Mesenchymal stem cell (in vitro differentiated cells and primary cell): ENCODE measurements at regions not wholly inside any gene's neighbourhood (a gene's known extent, or its start where the extent isn't known, plus 50 kb on each side); places are given as distances from the start of the nearest gene placed in this dataset.

ENCODE experiments used
- DNase-seq: peaks from one replicate; pipeline ENCODE4 v3.0.0-alpha.2; 2013
- H2AFZ ChIP-seq: one replicate; pipeline ENCODE4 v1.6.1; 2013; ENCODE audit warnings: low read depth, mild to moderate bottlenecking, control low read depth, inconsistent platforms, low read length, moderate library complexity
- H2AK5ac ChIP-seq: 2 replicates; pipeline ENCODE4 v1.6.1; 2013; ENCODE audit warnings: low read length, moderate library complexity, mild to moderate bottlenecking, inconsistent platforms; ENCODE audit not compliant: severe bottlenecking
- H2BK120ac ChIP-seq: one replicate; pipeline ENCODE4 v1.6.1; 2013; ENCODE audit warnings: low read depth, mild to moderate bottlenecking, inconsistent platforms, low read length, moderate library complexity
- H2BK12ac ChIP-seq, 2 experiments: one replicate each; pipeline ENCODE4 v1.6.1; 2013; ENCODE audit warnings: inconsistent platforms in 2 of 2, low read length in 2 of 2, mild to moderate bottlenecking in 2 of 2, moderate library complexity in 2 of 2, control low read depth in 1 of 2
- H2BK15ac ChIP-seq: one replicate; pipeline ENCODE4 v1.6.1; 2013; ENCODE audit warnings: mild to moderate bottlenecking, low read depth, inconsistent platforms; ENCODE audit not compliant: poor library complexity, severe bottlenecking
- H2BK5ac ChIP-seq: 2 replicates; pipeline ENCODE4 v1.6.1; 2013; ENCODE audit warnings: low read depth, mild to moderate bottlenecking, low read length, control low read depth, inconsistent platforms; ENCODE audit not compliant: poor library complexity, severe bottlenecking
- H3K14ac ChIP-seq, 2 experiments: one replicate each; pipeline ENCODE4 v1.6.1; 2013; ENCODE audit warnings: inconsistent platforms in 2 of 2, low read length in 2 of 2, control low read depth in 1 of 2, mild to moderate bottlenecking in 1 of 2, moderate library complexity in 1 of 2
- H3K18ac ChIP-seq, 2 experiments: one replicate each; pipeline ENCODE4 v1.6.1; 2013; ENCODE audit warnings: inconsistent platforms in 2 of 2, low read length in 2 of 2, control low read depth in 1 of 2, low read depth in 1 of 2, mild to moderate bottlenecking in 1 of 2
- H3K23ac ChIP-seq, 2 experiments: one replicate each; pipeline ENCODE4 v1.6.1; 2013; ENCODE audit warnings: inconsistent platforms in 2 of 2, low read length in 2 of 2, mild to moderate bottlenecking in 2 of 2, moderate library complexity in 2 of 2, control low read depth in 1 of 2
- H3K27ac ChIP-seq: 2 replicates; pipeline ENCODE4 v1.5.1; 2013; ENCODE audit warnings: mild to moderate bottlenecking, moderate library complexity, low read length, control low read depth, inconsistent platforms; ENCODE audit not compliant: poor library complexity, severe bottlenecking
- H3K27me3 ChIP-seq, 2 experiments: 2 replicates each; pipeline versions ENCODE4 v1.6.1 to v1.7.0; 2013; ENCODE audit warnings: low read length in 2 of 2, mild to moderate bottlenecking in 2 of 2, moderate library complexity in 2 of 2, control low read depth in 1 of 2, inconsistent platforms in 1 of 2; ENCODE audit not compliant: control insufficient read depth in 1 of 2, insufficient read depth in 1 of 2
- H3K36me3 ChIP-seq, 2 experiments: 2 replicates each; pipeline versions ENCODE4 v1.6.1 to v1.7.0; 2013; ENCODE audit warnings: low read length in 2 of 2, control low read depth in 1 of 2, inconsistent platforms in 1 of 2, low read depth in 1 of 2, mild to moderate bottlenecking in 1 of 2; ENCODE audit not compliant: insufficient read depth in 2 of 2, control insufficient read depth in 1 of 2
- H3K4ac ChIP-seq, 2 experiments: one replicate each; pipeline ENCODE4 v1.6.1; 2013; ENCODE audit warnings: inconsistent platforms in 2 of 2, low read length in 2 of 2, mild to moderate bottlenecking in 2 of 2, moderate library complexity in 2 of 2, control low read depth in 1 of 2, low read depth in 1 of 2
- H3K4me1 ChIP-seq: 2 replicates; pipeline ENCODE4 v1.6.1; 2013; ENCODE audit warnings: low read depth, low read length, control low read depth; ENCODE audit not compliant: control insufficient read depth, insufficient read depth
- H3K4me2 ChIP-seq: 2 replicates; pipeline ENCODE4 v1.6.1; 2013; ENCODE audit warnings: low read length, mild to moderate bottlenecking, inconsistent platforms; ENCODE audit not compliant: poor library complexity, severe bottlenecking
- H3K4me3 ChIP-seq, 2 experiments: 2 replicates each; pipeline versions ENCODE4 v1.5.1 to v1.7.0; 2013; ENCODE audit warnings: low read length in 2 of 2, mild to moderate bottlenecking in 2 of 2, control low read depth in 1 of 2, low read depth in 1 of 2; ENCODE audit not compliant: insufficient read depth in 1 of 2
- H3K79me1 ChIP-seq: replicated peaks from 2 replicates; pipeline ENCODE4 v1.6.1; 2013; ENCODE audit warnings: mild to moderate bottlenecking, control low read depth, low read length, inconsistent platforms; ENCODE audit not compliant: poor library complexity, severe bottlenecking
- H3K9ac ChIP-seq: 2 replicates; pipeline ENCODE4 v1.7.0; 2013; ENCODE audit warnings: mild to moderate bottlenecking, low read length, moderate library complexity
- H3K9me3 ChIP-seq: 2 replicates; pipeline ENCODE4 v1.7.0; 2013; ENCODE audit warnings: mild to moderate bottlenecking, low read length; ENCODE audit not compliant: control insufficient read depth
- H4K8ac ChIP-seq: one replicate; pipeline ENCODE4 v1.6.1; 2013; ENCODE audit warnings: inconsistent platforms, mild to moderate bottlenecking, low read length, moderate library complexity
- H4K91ac ChIP-seq: one replicate; pipeline ENCODE4 v1.6.1; 2013; ENCODE audit warnings: mild to moderate bottlenecking, low read length, inconsistent platforms
- WGBS: methylation state at CpG from one replicate; pipeline ENCODE4 v1.1.7; 2013; ENCODE audit warnings: mixed read lengths; 5-methylcytosine and 5-hydroxymethylcytosine counted together

GRCh38 chr12:40164034-40164433, 58.2 kb upstream of the SLC2A13 start:
- Histone ChIP-seq H3K79me1 (no peaks in the 10 kb centered on the region), H3K9me3 (peaks cover 13% of the 10 kb centered on the region), H2BK15ac (no peak overlapping the region), H3K4me3 (no peak overlapping the region), H2AK5ac (no peak overlapping the region), H2BK12ac (no peak overlapping the region), H3K14ac (no peak overlapping the region), H3K18ac (no peak overlapping the region), H3K27ac (no peak overlapping the region), H3K4me1 (peaks cover 1% of the 10 kb centered on the region), H2BK120ac (no peak overlapping the region), H3K23ac (no peak overlapping the region), H3K4me2 (no peak overlapping the region), H3K4ac (no peak overlapping the region), H4K91ac (no peak overlapping the region), H3K27me3 (no peaks in the 10 kb centered on the region), H2AFZ (no peak overlapping the region), H2BK5ac (no peak overlapping the region), H3K36me3 (no peaks in the 10 kb centered on the region), H4K8ac (no peak overlapping the region), H3K9ac (no peak overlapping the region)
- no peak for DNase-seq
- WGBS = 54% methylated on average over 1 of the region's 1 CpG

DNA sequence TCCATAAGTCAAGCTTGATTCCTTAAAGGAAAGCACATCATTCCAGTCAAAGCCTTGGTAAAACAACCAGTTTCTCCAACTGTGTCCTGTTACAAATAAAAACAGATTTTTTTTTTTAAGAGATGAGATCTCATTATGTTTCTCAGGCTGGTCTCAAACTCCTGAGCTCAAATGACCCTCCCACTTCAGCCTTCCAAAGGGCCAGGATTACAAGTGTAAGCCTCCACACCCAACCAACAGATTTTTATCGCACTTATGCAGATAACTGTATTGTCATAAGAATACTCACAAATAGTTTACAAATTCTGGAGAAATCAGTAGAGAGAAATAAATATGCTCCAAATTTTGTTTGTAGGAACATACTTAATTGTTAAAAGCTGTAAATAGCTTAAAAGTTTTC, 56.2 kb upstream of the SLC2A13 start:
- Histone ChIP-seq H3K18ac (no peak overlapping the region), H3K27me3 (no peaks in the 10 kb centered on the region), H4K91ac (no peak overlapping the region), H2BK5ac (no peak overlapping the region), H3K23ac (no peak overlapping the region), H3K4me1 (no peaks in the 10 kb centered on the region), H2AK5ac (no peak overlapping the region), H3K9me3 (peaks cover 13% of the 10 kb centered on the region), H3K4me3 (no peak overlapping the region), H3K27ac (no peak overlapping the region), H2BK12ac (no peak overlapping the region), H3K14ac (no peak overlapping the region), H2AFZ (no peak overlapping the region), H3K4ac (no peak overlapping the region), H3K79me1 (no peaks in the 10 kb centered on the region), H3K36me3 (no peaks in the 10 kb centered on the region), H3K9ac (no peak overlapping the region), H2BK120ac (no peak overlapping the region), H2BK15ac (no peak overlapping the region), H4K8ac (no peak overlapping the region), H3K4me2 (no peak overlapping the region)
- WGBS = no CpG with 5 or more reads among the region's 1 CpG
- no peak for DNase-seq

- H3K18ac ChIP-seq = no peak overlapping the region
- H3K4me1 ChIP-seq = peaks cover under 1% of the 10 kb centered on the region
- H2BK15ac ChIP-seq = no peak overlapping the region
- H3K4ac ChIP-seq = no peak overlapping the region
- no peak overlapping the region for H3K23ac ChIP-seq
- no peak overlapping the region for H2BK5ac ChIP-seq
- H3K4me2 ChIP-seq = no peak overlapping the region
- H3K9ac ChIP-seq = no peak overlapping the region
- no peak overlapping the region for H2BK12ac ChIP-seq
- peaks cover 6% of the 10 kb centered on the region for H3K9me3 ChIP-seq
- no peak overlapping the region for H3K27ac ChIP-seq
- H3K36me3 ChIP-seq = no peaks in the 10 kb centered on the region
- no peak overlapping the region for H2BK120ac ChIP-seq
- no peak overlapping the region for H4K91ac ChIP-seq
- no peak overlapping the region for H3K4me3 ChIP-seq
- no peaks in the 10 kb centered on the region for H3K27me3 ChIP-seq
- H4K8ac ChIP-seq = peak overlapping the region; percentile 28
- no peak overlapping the region for H2AK5ac ChIP-seq
- no CpG with 5 or more reads among the region's 1 CpG for WGBS
- no peaks in the 10 kb centered on the region for H3K79me1 ChIP-seq
- no peak for DNase-seq
- no peak overlapping the region for H2AFZ ChIP-seq
- no peak overlapping the region for H3K14ac ChIP-seq
Observed at GRCh38 chr12:40158592-40159111, 52.8 kb upstream of the SLC2A13 start.

GRCh38 chr12:40157336-40157735, 51.5 kb upstream of the SLC2A13 start:
- H3K14ac ChIP-seq = no peak overlapping the region
- no peak for DNase-seq

More at GRCh38 chr12:40157336-40157735, 51.5 kb upstream of the SLC2A13 start:
- H2BK5ac ChIP-seq = no peak overlapping the region
- H3K4ac ChIP-seq = no peak overlapping the region
- H3K79me1 ChIP-seq = no peaks in the 10 kb centered on the region
- peaks cover 2% of the 10 kb centered on the region for H3K9me3 ChIP-seq
- WGBS = 90% methylated on average over 3 of the region's 3 CpGs
- H4K91ac ChIP-seq = no peak overlapping the region
- no peak overlapping the region for H2BK12ac ChIP-seq
- H2AK5ac ChIP-seq = no peak overlapping the region
- no peak overlapping the region for H2BK120ac ChIP-seq
- no peak overlapping the region for H2AFZ ChIP-seq
- no peak overlapping the region for H3K4me3 ChIP-seq
- H3K9ac ChIP-seq = no peak overlapping the region
- no peak overlapping the region for H3K23ac ChIP-seq
- no peaks in the 10 kb centered on the region for H3K36me3 ChIP-seq
- no peak overlapping the region for H3K4me2 ChIP-seq
- no peaks in the 10 kb centered on the region for H3K27me3 ChIP-seq
- H3K4me1 ChIP-seq = peaks cover 2% of the 10 kb centered on the region
- no peak overlapping the region for H3K27ac ChIP-seq
- H4K8ac ChIP-seq = no peak overlapping the region
- no peak overlapping the region for H2BK15ac ChIP-seq
- H3K18ac ChIP-seq = no peak overlapping the region
